H1 (cell line): ENCODE measurements at regions not wholly inside any gene's neighbourhood (a gene's known extent, or its start where the extent isn't known, plus 50 kb on each side); places are given as distances from the start of the nearest gene placed in this dataset.

Experiments
- CTCF ChIA-PET: fragments of 300-600 bp; sonication (Branson Sonifier 250); formaldehyde crosslinking; loops from one replicate; lab custom pipeline; 2021; ENCODE audit not compliant: partially characterized antibody; lab: Charles Lee
- POLR2A ChIA-PET: fragments of 300-600 bp; sonication (Branson Sonifier 250); formaldehyde crosslinking; loops from one replicate; lab custom pipeline; 2021; ENCODE audit warnings: inconsistent platforms; ENCODE audit not compliant: partially characterized antibody; lab: Charles Lee
- DNase-seq, 2 experiments: peaks; one replicate each; pipeline versions ENCODE4 v3.0.0 to v3.0.0-alpha.2; 2010 to 2022; ENCODE audit warnings: low spot score in 2 of 2, low read depth in 1 of 2, mixed read lengths in 1 of 2
- FAIRE-seq: peaks from 2 replicates; lab custom pipeline; 2011; peaks lifted over from hg19 to GRCh38; lab: Jason Lieb, UNC
- H2AFZ ChIP-seq: 2 replicates; pipeline ENCODE4 v1.8.1; 2012; ENCODE audit warnings: low read length, inconsistent platforms
- H2AK5ac ChIP-seq: 2 replicates; pipeline ENCODE4 v1.6.1; 2013; ENCODE audit warnings: low read depth, low read length
- H2BK120ac ChIP-seq: replicated peaks from 2 replicates; pipeline ENCODE3; 2013; ENCODE audit warnings: low read depth, low read length, inconsistent platforms
- H2BK12ac ChIP-seq: 2 replicates; pipeline ENCODE4 v1.6.1; 2013; ENCODE audit warnings: low read depth, low read length
- H2BK15ac ChIP-seq: 2 replicates; pipeline ENCODE4 v1.6.1; 2013; ENCODE audit warnings: low read length
- H2BK20ac ChIP-seq: 2 replicates; pipeline ENCODE4 v1.6.1; 2013; ENCODE audit warnings: low read length
- H2BK5ac ChIP-seq: 2 replicates; pipeline ENCODE4 v1.6.1; 2013; ENCODE audit warnings: low read depth, low read length
- H3K14ac ChIP-seq: 2 replicates; pipeline ENCODE4 v1.6.1; 2013; ENCODE audit warnings: inconsistent platforms; ENCODE audit not compliant: insufficient read length
- H3K18ac ChIP-seq: 2 replicates; pipeline ENCODE4 v1.6.1; 2013; ENCODE audit warnings: low read length; ENCODE audit errors: extremely low read depth
- H3K23ac ChIP-seq: 2 replicates; pipeline ENCODE4 v1.6.1; 2013; ENCODE audit warnings: inconsistent platforms; ENCODE audit not compliant: insufficient read length
- H3K23me2 ChIP-seq: 2 replicates; pipeline ENCODE4 v1.6.1; 2013; ENCODE audit warnings: low read depth, low read length
- H3K27ac ChIP-seq: 2 replicates; pipeline ENCODE4 v1.6.1; 2011; ENCODE audit warnings: low read depth, low read length, inconsistent platforms
- H3K27me3 ChIP-seq, 4 experiments: replicated peaks in 1 of 4; 1 replicate in 1 of 4; 2 replicates in 3 of 4; pipeline versions ENCODE4 v1.6.1 to v1.8.1; 2011 to 2013; ENCODE audit warnings: low read length in 3 of 4, mild to moderate bottlenecking in 3 of 4, inconsistent platforms in 2 of 4, mixed read lengths in 2 of 4, moderate library complexity in 1 of 4; ENCODE audit not compliant: control insufficient read depth in 3 of 4, insufficient read depth in 3 of 4; ENCODE audit errors: extremely low read depth in 1 of 4
- H3K36me3 ChIP-seq, 4 experiments: 2 replicates each; pipeline versions ENCODE4 v1.6.1 to v1.8.1; 2011 to 2013; ENCODE audit warnings: mild to moderate bottlenecking in 4 of 4, low read length in 3 of 4, moderate library complexity in 2 of 4, control low read depth in 1 of 4, inconsistent platforms in 1 of 4; ENCODE audit not compliant: insufficient read depth in 4 of 4, control insufficient read depth in 2 of 4
- H3K4ac ChIP-seq: replicated peaks from 2 replicates; pipeline ENCODE3; 2013; ENCODE audit warnings: low read length, low read depth, mixed read lengths, inconsistent platforms; ENCODE audit not compliant: insufficient read length
- H3K4me1 ChIP-seq, 4 experiments: replicated peaks in 1 of 4; 1 replicate in 1 of 4; 2 replicates in 3 of 4; pipeline versions ENCODE4 v1.6.1 to v1.8.1; 2011 to 2013; ENCODE audit warnings: low read length in 3 of 4, inconsistent platforms in 2 of 4, mixed read lengths in 1 of 4; ENCODE audit not compliant: insufficient read depth in 4 of 4, control insufficient read depth in 3 of 4
- H3K4me2 ChIP-seq, 2 experiments: 2 replicates each; pipeline versions ENCODE4 v1.6.1 to v1.8.1; 2011 to 2013; ENCODE audit warnings: low read depth in 2 of 2, low read length in 2 of 2, control low read depth in 1 of 2, inconsistent platforms in 1 of 2, mild to moderate bottlenecking in 1 of 2; ENCODE audit not compliant: insufficient read depth in 1 of 2
- H3K4me3 ChIP-seq, 4 experiments: fragments of 200-600, 300-600 bp in 1 of 4; sonication (generic), shearing (Covaris generic), sonication (Bioruptor Twin) in 1 of 4; 2 replicates each; pipeline versions ENCODE4 v1.5.1 to v1.8.1; 2011 to 2016; ENCODE audit warnings: low read length in 4 of 4, low read depth in 3 of 4, control low read depth in 2 of 4, inconsistent platforms in 2 of 4, mild to moderate bottlenecking in 2 of 4, mixed read lengths in 1 of 4, moderate library complexity in 1 of 4; ENCODE audit not compliant: insufficient read depth in 2 of 4; ENCODE audit errors: extremely low read depth in 1 of 4
- H3K56ac ChIP-seq: replicated peaks from 2 replicates; pipeline ENCODE3; 2013; ENCODE audit warnings: low read depth, mild to moderate bottlenecking, mixed read lengths, low read length, inconsistent platforms; ENCODE audit not compliant: insufficient read length
- H3K79me1 ChIP-seq: 2 replicates; pipeline ENCODE4 v1.6.1; 2013; ENCODE audit warnings: low read depth, low read length, control low read depth
- H3K79me2 ChIP-seq, 2 experiments: 2 replicates each; pipeline versions ENCODE4 v1.6.1 to v1.8.1; 2012 to 2013; ENCODE audit warnings: low read length in 2 of 2, mild to moderate bottlenecking in 2 of 2, inconsistent platforms in 1 of 2; ENCODE audit not compliant: insufficient read depth in 2 of 2, control insufficient read depth in 1 of 2
- H3K9ac ChIP-seq, 4 experiments: replicated peaks in 1 of 4; 1 replicate in 1 of 4; 2 replicates in 3 of 4; pipeline versions ENCODE4 v1.6.1 to v1.8.1; 2011 to 2013; ENCODE audit warnings: low read depth in 3 of 4, low read length in 3 of 4, control low read depth in 2 of 4, mild to moderate bottlenecking in 2 of 4, moderate library complexity in 2 of 4, inconsistent platforms in 1 of 4; ENCODE audit errors: extremely low read depth in 1 of 4
- H3K9me3 ChIP-seq, 2 experiments: 2 replicates each; pipeline versions ENCODE4 v1.6.1 to v1.8.1; 2012 to 2013; ENCODE audit warnings: mild to moderate bottlenecking in 2 of 2, moderate library complexity in 2 of 2, control low read depth in 1 of 2, inconsistent platforms in 1 of 2, low read depth in 1 of 2, low read length in 1 of 2, mixed read lengths in 1 of 2; ENCODE audit not compliant: insufficient read depth in 2 of 2
- H4K20me1 ChIP-seq, 2 experiments: replicated peaks in 1 of 2; 2 replicates each; pipeline versions ENCODE3 to v1.8.1; 2011 to 2013; ENCODE audit warnings: inconsistent platforms in 2 of 2, low read length in 2 of 2, mild to moderate bottlenecking in 1 of 2; ENCODE audit not compliant: insufficient read depth in 2 of 2, control insufficient read depth in 1 of 2
- H4K5ac ChIP-seq: 2 replicates; pipeline ENCODE4 v1.6.1; 2013; ENCODE audit warnings: low read length, low read depth, mixed read lengths, inconsistent platforms; ENCODE audit not compliant: insufficient read length
- H4K8ac ChIP-seq: 2 replicates; pipeline ENCODE4 v1.8.0; 2013; ENCODE audit warnings: mild to moderate bottlenecking, moderate library complexity, low read length, inconsistent platforms; ENCODE audit not compliant: insufficient read depth; ENCODE audit errors: extremely low read depth
- H4K91ac ChIP-seq: replicated peaks from 2 replicates; pipeline ENCODE3; 2013; ENCODE audit warnings: low read length, mixed read lengths, inconsistent platforms; ENCODE audit not compliant: insufficient read length
- BCL11A ChIP-seq, 2 experiments: IDR thresholded peaks; one replicate each; pipeline ENCODE4 v1.6.1; 2011; ENCODE audit warnings: low read depth in 2 of 2, low read length in 2 of 2, mild to moderate bottlenecking in 2 of 2
- CTBP2 ChIP-seq: IDR thresholded peaks from 2 replicates; pipeline ENCODE4 v1.7.0; 2011; ENCODE audit warnings: borderline replicate concordance, mild to moderate bottlenecking, moderate library complexity, mixed read lengths, low read length; ENCODE audit not compliant: insufficient read depth, insufficient read length
- EGR1 ChIP-seq: IDR thresholded peaks from 2 replicates; pipeline ENCODE4 v1.6.1; 2011; ENCODE audit warnings: low read depth, low read length, borderline replicate concordance
- EP300 ChIP-seq, 2 experiments: IDR thresholded peaks; 1 replicate in 1 of 2; 2 replicates in 1 of 2; pipeline ENCODE4 v1.6.1; 2011 to 2012; ENCODE audit warnings: low read depth in 2 of 2, low read length in 2 of 2, mild to moderate bottlenecking in 2 of 2, borderline replicate concordance in 1 of 2, inconsistent platforms in 1 of 2, moderate library complexity in 1 of 2
- JUND ChIP-seq: IDR thresholded peaks from 2 replicates; pipeline ENCODE4 v1.6.1; 2011; ENCODE audit warnings: mild to moderate bottlenecking, improper control_type of control experiment, low read length
- KDM4A ChIP-seq: IDR thresholded peaks from one replicate; pipeline ENCODE4 v1.7.1; 2012; ENCODE audit warnings: low read depth, mild to moderate bottlenecking, moderate library complexity, low read length, inconsistent platforms; ENCODE audit not compliant: severe bottlenecking
- KDM5A ChIP-seq: fragments of 200-600 bp; IDR thresholded peaks from 2 replicates; pipeline ENCODE4 v1.7.1; 2012; ENCODE audit warnings: mild to moderate bottlenecking, low read length, inconsistent platforms, mixed read lengths
- POLR2AphosphoS5 ChIP-seq: IDR thresholded peaks from 2 replicates; pipeline ENCODE4 v1.6.1; 2011; ENCODE audit warnings: low read depth, low read length
- POU5F1 ChIP-seq: IDR thresholded peaks from 2 replicates; pipeline ENCODE4 v1.6.1; 2011; ENCODE audit warnings: low read depth, mild to moderate bottlenecking, low read length, moderate library complexity
- RAD21 ChIP-seq, 2 experiments: IDR thresholded peaks in 1 of 2; conservative IDR thresholded peaks in 1 of 2; 2 replicates each; pipeline ENCODE4 v1.6.1; 2011; ENCODE audit warnings: low read depth in 2 of 2, low read length in 2 of 2, improper control_type of control experiment in 1 of 2, inconsistent platforms in 1 of 2, mild to moderate bottlenecking in 1 of 2, moderate library complexity in 1 of 2
- SAP30 ChIP-seq: fragments of 300-600 bp; sonication (generic); IDR thresholded peaks from 2 replicates; pipeline ENCODE4 v1.7.1; 2012; ENCODE audit warnings: low read length, moderate library complexity, mild to moderate bottlenecking, inconsistent platforms; ENCODE audit not compliant: insufficient read depth, insufficient replicate concordance
- SP2 ChIP-seq: IDR thresholded peaks from 2 replicates; pipeline ENCODE4 v1.6.1; 2012; ENCODE audit warnings: mild to moderate bottlenecking, low read length, inconsistent platforms
- TEAD4 ChIP-seq: IDR thresholded peaks from 2 replicates; pipeline ENCODE4 v1.6.1; 2012; ENCODE audit warnings: low read depth, low read length, inconsistent platforms, mixed read lengths
- WGBS, 2 experiments: shearing (Covaris generic) in 1 of 2; methylation state at CpG; one replicate each; pipeline versions ENCODE4 v1.1.6 to v1.1.7; 2013 to 2015; ENCODE audit warnings: low lambda C conversion rate in 2 of 2, mixed read lengths in 2 of 2, inconsistent platforms in 1 of 2, low coverage in 1 of 2, missing lambda C conversion rate in 1 of 2; ENCODE audit not compliant: insufficient replicate concordance in 2 of 2, insufficient coverage in 1 of 2, insufficient read length in 1 of 2; ENCODE audit errors: extremely low coverage in 1 of 2, missing lambda C conversion rate in 1 of 2; 5-methylcytosine and 5-hydroxymethylcytosine counted together
- TF ChIP-seq, protein P1 (sequence below): IDR thresholded peaks from 2 replicates; pipeline ENCODE4 v1.6.1; 2012; ENCODE audit warnings: inconsistent platforms

DNA sequence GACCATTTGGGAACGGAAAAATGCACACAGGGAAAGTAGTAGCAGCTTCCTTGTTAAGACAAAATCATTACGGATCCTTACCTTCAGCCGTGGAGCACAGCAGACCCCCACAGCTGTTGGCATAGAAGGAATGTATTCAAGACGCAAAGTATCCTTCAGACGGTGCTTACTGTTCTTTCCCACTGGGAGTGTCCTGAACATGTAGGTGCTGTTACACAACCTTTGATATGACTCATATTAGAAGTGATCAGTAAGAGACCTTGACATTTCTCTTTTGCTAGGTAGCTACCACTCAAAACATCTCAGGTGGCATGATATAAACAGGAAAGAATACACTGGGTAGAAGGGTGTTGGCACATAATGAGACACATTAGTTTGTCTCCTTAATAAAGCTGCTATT lies 154.0 kb upstream of the FMR1 start:
- Histone ChIP-seq H4K8ac (no peak overlapping the region), H3K27me3 (no peaks in the 10 kb centered on the region), H3K23ac (no peak overlapping the region), H2BK120ac (no peak overlapping the region), H3K4me3 (no peak overlapping the region), H4K5ac (no peak overlapping the region), H2BK15ac (no peak overlapping the region), H3K4me2 (no peak overlapping the region), H4K91ac (no peak overlapping the region), H3K27ac (no peak overlapping the region), H2BK20ac (no peak overlapping the region), H3K14ac (no peak overlapping the region), H2BK5ac (no peak overlapping the region), H3K56ac (no peak overlapping the region), H2AFZ (no peak overlapping the region), H3K4me1 (no peaks in the 10 kb centered on the region), H3K18ac (no peak overlapping the region), H3K4ac (no peak overlapping the region), H3K79me1 (no peaks in the 10 kb centered on the region), H2BK12ac (no peak overlapping the region), H3K36me3 (no peaks in the 10 kb centered on the region), H3K9ac (no peak overlapping the region), H3K23me2 (no peaks in the 10 kb centered on the region), H3K79me2 (no peaks in the 10 kb centered on the region), H2AK5ac (no peak overlapping the region), H4K20me1 (no peaks in the 10 kb centered on the region), H3K9me3 (no peaks in the 10 kb centered on the region)
- TF ChIP-seq CTBP2 (no peak), EP300 (IDR thresholded peaks at IDR 0.05; ENCODE audit: borderline replicate concordance in 1 of 2, low read depth in 2 of 2, low read length in 2 of 2) (no peak), KDM4A (no peak), KDM5A (no peak), BCL11A (IDR thresholded peaks at IDR 0.05; ENCODE audit: low read depth in 2 of 2, low read length in 2 of 2) (no peak), RAD21 (IDR thresholded peaks at IDR 0.05 in 1 of 2, conservative IDR thresholded peaks at IDR 0.05 in 1 of 2; ENCODE audit: low read depth in 2 of 2, low read length in 2 of 2) (no peak), TEAD4 (no peak), POLR2AphosphoS5 (no peak), JUND (no peak), POU5F1 (no peak), EGR1 (no peak), SAP30 (no peak), SP2 (no peak)
- TF ChIP-seq, protein P1, sequence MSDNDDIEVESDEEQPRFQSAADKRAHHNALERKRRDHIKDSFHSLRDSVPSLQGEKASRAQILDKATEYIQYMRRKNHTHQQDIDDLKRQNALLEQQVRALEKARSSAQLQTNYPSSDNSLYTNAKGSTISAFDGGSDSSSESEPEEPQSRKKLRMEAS = no peak
- POLR2A ChIA-PET = no interaction called here
- no peak for DNase-seq
- CTCF ChIA-PET = no interaction called here
- FAIRE-seq = no peak
- WGBS, 2 experiments = 89% methylated on average over 5 of the region's 5 CpGs; no CpG with 5 or more reads in 1 of the 2 experiments
